HG03159 (cell line): ENCODE measurements at regions not wholly inside any gene's neighbourhood (a gene's known extent, or its start where the extent isn't known, plus 50 kb on each side); places are given as distances from the start of the nearest gene placed in this dataset.
"Not testable (repeated sequence)": the region's sequence is repeated elsewhere in the genome, so short reads cannot be mapped to it uniquely, and the experiment has no call there.

Source experiments
- ATAC-seq: cut with Tn5 transposase; IDR thresholded peaks from one replicate; pipeline ENCODE4 v1.9.1; 2021; ENCODE audit warnings: mild to moderate bottlenecking, moderate library complexity; ENCODE audit not compliant: unreplicated experiment

DNA sequence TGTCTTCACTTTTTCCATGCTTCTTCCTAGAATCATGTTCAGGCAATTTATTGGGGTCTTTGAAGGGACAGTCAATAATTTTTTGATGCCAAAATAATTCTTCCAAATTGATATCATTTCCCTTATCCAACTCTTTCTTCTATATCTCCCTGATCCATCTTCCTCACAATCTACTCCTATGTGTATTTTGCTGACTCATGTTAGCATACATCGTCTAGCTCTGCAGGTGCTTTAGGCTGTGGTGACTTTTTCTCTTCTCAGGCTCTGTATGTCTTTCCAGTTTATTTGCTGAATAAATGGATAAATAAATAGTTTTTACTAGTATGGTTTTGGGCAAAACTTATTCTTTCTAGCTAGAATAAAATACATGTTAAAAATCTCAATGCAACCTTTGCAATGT, 1650.9 kb upstream of the TMEFF2 start:
- no peak for ATAC-seq

- ATAC-seq, result no peak
These were observed 1648.9 kb upstream of the TMEFF2 start for GRCh38 chr2:193843675-193844074.

DNA sequence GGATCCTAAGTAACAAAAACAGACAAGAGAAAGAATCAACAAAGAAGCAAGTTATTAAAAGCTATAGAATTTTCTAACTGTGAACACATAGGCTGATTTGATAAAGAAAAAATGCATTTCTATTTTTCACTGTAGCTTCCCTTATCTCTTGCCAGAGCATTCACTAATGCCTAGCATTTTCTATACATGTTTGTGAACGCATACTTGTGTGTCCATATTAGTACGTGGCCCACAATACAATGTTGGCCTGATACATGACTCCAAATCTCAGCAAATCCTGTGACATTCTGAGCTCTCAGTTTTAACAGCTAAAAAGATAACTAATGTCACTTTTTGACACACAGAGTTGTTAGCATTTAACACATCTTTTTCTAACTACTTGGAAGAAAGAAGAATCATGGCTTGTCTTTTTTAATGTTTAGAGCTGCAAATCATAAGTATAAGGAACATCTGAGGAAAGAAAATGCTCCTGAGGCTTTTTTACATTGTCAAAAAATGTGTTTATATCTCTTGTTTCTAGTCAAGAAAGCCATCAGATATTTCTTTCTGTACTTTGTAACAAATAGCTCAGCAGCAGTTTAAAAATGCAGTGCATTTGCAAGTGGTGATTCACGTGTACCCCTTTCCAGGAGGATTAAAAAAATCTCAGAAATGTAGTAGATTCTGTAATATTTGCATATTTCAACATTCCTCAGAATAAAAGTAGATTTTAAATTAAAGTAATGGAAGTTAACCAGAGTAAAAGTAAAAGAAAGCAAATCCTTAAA, 1646.8 kb upstream of the TMEFF2 start:
- no peak for ATAC-seq

DNA sequence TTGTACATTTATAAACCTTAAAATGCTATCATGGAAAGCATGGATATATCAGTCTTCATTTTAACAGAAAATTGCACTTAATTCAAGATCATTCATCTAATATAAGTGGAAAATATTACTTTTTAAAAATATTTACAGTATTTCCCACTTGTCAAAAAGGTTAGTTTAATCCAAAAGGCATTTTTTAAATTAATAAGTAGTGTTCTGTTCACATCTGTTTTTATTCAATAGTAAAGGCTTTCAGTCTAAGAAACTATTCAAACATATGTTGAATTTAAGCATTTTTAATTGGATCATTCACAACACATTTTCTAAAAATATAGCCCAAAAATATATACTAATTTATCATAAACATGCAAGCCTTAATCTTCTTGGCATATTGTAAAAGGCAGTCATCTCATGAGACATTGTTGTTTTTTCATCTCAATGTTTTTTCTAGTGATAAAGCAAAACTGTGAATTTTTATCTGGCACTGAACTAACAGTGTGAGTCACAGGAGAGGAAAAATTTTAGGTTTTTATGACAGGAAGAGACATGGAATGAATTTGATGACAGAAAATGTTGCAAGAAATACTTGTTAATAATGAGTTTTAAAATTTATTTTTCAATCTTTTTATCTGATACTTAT, 1642.5 kb upstream of the TMEFF2 start:
- no peak for ATAC-seq

GRCh38 chr2:193836424-193837006, 1641.8 kb upstream of the TMEFF2 start:
- ATAC-seq, result not testable (repeated sequence)

DNA sequence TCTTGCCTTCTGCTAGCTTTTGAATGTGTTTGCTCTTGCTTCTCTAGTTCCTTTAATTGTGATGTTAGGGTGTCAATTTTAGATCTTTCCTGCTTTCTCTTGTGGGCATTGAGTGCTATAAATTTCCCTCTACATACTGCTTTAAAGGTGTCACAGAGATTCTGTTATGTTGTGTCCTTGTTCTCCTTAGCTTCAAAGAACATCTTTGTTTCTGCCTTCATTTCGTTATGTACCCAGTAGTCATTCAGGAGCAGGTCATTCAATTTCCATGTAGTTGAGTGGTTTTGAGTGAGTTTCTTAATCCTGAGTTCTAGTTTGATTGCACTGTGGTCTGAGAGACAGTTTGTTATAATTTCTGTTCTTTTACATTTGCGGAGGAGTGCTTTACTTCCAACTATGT, 1639.2 kb upstream of the TMEFF2 start:
- not testable (repeated sequence) for ATAC-seq

DNA sequence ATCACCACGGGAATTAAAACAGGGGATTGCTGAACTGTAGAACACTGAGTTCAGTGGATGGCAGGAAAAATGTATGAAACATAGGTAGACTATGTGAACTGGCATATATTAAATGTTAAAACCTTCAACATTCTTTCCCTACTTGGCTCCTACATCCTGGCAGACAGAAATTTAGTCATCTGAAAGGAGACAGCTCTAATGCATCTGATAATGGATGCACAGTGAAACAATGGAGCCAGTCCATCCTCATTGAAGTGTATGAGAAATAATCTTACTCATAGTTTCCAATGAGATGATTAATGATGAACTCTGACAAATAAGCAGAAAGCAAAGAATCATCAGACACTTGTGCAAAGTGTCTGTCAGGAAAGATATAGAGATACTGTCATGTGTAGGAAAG, 1629.7 kb upstream of the TMEFF2 start:
- no peak for ATAC-seq

DNA sequence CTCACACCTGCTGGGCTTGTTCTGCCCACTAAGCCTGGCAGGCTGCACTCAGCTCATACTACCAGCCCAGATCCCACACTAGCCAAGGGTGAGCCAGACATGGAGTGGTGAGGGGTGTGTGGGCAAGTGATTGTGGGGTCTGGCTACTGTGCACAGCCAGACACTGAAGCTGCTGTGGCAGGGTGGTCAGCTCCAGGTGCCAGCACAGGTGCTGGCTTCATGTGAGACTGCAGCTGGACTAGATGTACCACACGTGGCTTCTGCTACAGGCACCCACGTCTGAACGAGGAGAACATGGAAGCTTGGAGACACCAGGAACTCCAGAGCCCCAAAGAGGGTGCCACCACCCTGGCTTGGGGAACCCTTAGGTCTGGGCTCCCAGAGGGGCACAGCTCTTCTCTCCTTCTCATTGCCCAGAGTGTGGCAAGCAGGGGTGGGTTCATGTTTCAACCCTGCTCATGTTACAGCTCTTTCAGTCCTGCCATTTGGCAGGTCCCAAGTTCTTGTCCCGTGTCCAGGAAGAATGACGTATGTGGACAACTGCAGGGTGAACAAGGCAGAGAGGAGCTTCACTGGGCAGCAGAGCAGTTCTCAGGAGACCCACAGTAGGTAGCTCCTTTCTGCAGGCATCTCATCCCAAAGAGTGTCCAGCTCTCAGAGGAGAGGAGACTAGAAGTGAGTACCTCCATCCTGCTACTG, 1624.2 kb upstream of the TMEFF2 start:
- ATAC-seq, result no peak

DNA sequence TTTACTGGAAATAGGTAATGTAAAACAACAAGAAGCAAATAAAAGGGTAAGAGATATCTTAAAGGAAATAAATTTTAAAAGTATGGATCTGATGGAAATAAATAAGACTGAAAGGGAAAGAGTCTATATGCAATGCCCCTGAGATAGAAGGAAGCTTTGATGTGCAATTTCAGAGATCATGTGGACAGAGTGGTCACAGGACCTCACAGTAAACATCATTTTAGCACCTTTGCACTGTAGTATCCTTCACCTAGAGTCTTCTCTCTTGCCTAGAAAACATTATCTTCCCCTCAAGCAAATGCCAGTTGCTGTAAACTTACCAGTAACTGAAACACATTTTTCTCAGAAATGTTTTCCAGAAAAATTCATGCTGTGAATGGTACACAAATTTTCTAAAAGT, 1621.3 kb upstream of the TMEFF2 start:
- ATAC-seq, result no peak

GRCh38 chr2:193810533-193810932, 1615.8 kb upstream of the TMEFF2 start:
- ATAC-seq, result no peak

GRCh38 chr2:193808877-193809276, 1614.1 kb upstream of the TMEFF2 start:
- ATAC-seq, result no peak

DNA sequence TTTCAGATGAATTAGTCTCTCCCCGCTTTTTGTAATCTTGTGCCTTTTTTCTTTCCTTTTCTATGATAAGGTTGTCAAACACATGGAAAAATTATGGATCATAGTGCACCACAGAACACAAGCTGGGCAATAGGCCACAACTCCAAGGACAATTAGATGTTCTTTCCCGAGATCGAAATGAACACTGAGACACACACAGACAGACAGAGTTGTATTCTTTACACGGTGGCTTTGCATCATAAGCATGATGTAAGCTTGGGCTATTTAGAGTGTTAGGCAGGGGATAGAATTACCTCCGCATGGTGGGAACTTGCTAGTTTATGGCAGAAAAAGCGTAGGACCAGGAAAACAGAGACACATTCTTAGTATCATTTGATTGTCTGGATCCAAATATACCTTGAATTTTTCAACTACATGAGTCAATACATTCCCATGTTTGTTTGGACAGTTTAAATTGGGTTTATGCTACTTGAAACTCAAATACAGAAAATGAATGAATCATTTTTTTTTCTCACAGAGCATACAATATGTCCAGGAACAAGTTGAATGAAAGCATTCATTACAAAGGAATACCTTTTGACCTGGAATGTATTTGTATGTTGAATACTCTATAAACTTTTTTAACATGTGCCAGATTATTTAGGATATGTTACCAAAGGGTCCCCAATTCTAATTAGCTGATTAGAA, 1611.5 kb upstream of the TMEFF2 start:
- no peak for ATAC-seq

DNA sequence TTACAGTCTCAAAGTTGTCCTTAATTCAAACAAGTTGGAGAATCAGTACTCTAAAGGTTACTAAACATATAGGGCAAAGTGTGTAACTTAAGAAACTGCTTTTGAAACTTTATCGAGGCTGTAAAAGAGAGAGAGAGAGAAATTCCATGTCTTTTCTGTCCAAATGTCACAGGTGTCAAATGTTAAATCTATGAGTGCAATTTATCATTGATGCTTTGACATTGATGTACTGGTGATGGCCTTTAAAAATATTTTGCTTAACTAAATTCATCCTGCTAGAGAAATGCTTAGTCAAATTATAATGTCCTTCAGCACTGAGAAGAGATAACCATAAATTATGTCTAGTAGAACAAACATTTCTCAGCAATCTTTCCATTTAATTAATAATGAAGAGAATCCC, 1602.1 kb upstream of the TMEFF2 start:
- ATAC-seq, result no peak

GRCh38 chr2:193793914-193794313, 1599.2 kb upstream of the TMEFF2 start:
- no peak for ATAC-seq

DNA sequence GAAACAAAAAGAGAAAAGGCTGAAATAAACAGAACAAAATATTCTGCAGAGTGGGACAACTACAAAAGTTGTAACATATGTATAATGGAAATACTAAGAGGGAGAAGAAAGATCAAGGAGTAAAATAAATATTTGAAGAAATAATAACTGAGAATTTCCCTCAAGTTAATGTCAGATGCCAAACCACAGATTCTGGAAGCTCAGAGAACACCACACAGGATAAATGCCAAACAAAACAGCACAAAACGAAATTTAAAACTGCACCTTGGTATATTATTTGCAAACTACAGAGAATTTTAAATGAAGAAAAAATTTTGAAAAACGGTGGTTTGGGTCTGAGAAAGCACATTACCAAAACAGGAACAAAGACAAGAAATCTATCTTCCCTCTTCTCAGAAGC, 1588.9 kb upstream of the TMEFF2 start:
- no peak for ATAC-seq

DNA sequence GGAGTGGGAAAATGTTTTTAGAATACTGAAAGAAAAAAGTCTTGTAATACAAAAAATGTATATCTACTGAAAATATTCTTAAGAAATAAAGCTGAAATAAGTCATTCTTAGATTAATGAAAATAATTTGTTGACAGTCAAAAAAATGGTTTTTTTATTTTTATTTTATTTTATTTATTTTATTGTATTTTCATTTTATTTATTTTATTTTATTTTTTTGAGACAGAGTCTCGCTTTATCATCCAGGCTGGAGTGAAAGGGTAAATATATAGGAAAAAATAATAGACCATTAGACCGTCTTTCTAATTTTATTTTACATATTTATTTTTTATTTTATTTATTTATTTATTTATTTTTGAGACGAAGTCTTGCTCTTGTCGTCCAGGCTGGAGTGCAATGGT, 1583.6 kb upstream of the TMEFF2 start:
- ATAC-seq, result no peak

GRCh38 chr2:193776988-193777387, 1582.3 kb upstream of the TMEFF2 start:
- no peak for ATAC-seq

GRCh38 chr2:193774166-193774565, 1579.4 kb upstream of the TMEFF2 start:
- ATAC-seq, result no peak

- no peak for ATAC-seq
These were observed 1556.6 kb upstream of the TMEFF2 start for GRCh38 chr2:193751299-193751698.

GRCh38 chr2:193749485-193749884, 1554.8 kb upstream of the TMEFF2 start:
- ATAC-seq, result no peak

GRCh38 chr2:193743089-193743488, 1548.4 kb upstream of the TMEFF2 start:
- no peak for ATAC-seq
